Uterus (tissue), 3 donors: ENCODE measurements at regions not wholly inside any gene's neighbourhood (a gene's known extent, or its start where the extent isn't known, plus 50 kb on each side); places are given as distances from the start of the nearest gene placed in this dataset.

Experiments used
- DNase-seq, 2 donors: peaks; one replicate each; pipeline ENCODE4 v3.0.0-alpha.2; 2019 to 2020
- H3K27ac ChIP-seq, 2 donors: fragments of 200-600 bp; sonication (generic); 1 replicate in 1 of 2; 2 replicates in 1 of 2; pipeline ENCODE4 v1.5.1; 2016 to 2018
- H3K27me3 ChIP-seq, 2 donors: fragments of 200-600 bp; sonication (generic); one replicate each; pipeline ENCODE4 v1.5.1; 2018 to 2019; ENCODE audit warnings: control low read depth in 1 of 2
- H3K36me3 ChIP-seq, 2 donors: fragments of 200-600 bp; sonication (generic); one replicate each; pipeline ENCODE4 v1.5.1; 2019; ENCODE audit warnings: control low read depth in 1 of 2
- H3K4me1 ChIP-seq, 2 donors: fragments of 200-600 bp; sonication (generic); one replicate each; pipeline ENCODE4 v1.5.1; 2018 to 2019; ENCODE audit warnings: control low read depth in 1 of 2
- H3K4me3 ChIP-seq, 2 donors: fragments of 200-600 bp; sonication (generic); 1 replicate in 1 of 2; 2 replicates in 1 of 2; pipeline ENCODE4 v1.5.1; 2018 to 2019; ENCODE audit warnings: mild to moderate bottlenecking in 1 of 2
- H3K9me3 ChIP-seq, 2 donors: fragments of 200-600 bp; sonication (generic); one replicate each; pipeline ENCODE4 v1.5.1; 2019; ENCODE audit warnings: control low read depth in 1 of 2
- CTCF ChIP-seq, 4 experiments: fragments of 200-600 bp in 2 of 4; fragments of 450-650 bp in 2 of 4; sonication (generic) in 2 of 4; IDR thresholded peaks; one replicate each; pipeline ENCODE4 v1.5.1; 2016 to 2019; ENCODE audit warnings: antibody characterized with exemption in 4 of 4, mild to moderate bottlenecking in 2 of 4, moderate library complexity in 1 of 4
- POLR2A ChIP-seq, 2 donors: fragments of 450-650 bp; IDR thresholded peaks; one replicate each; pipeline ENCODE4 v1.6.1; 2016; ENCODE audit warnings: antibody characterized with exemption in 2 of 2, mild to moderate bottlenecking in 1 of 2, moderate library complexity in 1 of 2
- intact Hi-C: fragments of 100-400 bp; cut with DNase I; formaldehyde crosslinking; loops from one replicate; pipeline ENCODE4 v1.15.1; 2023; ENCODE audit warnings: low total_unique reads
- donor health status: DM: yes; HTN: yes; CAD: no.

GRCh38 chr3:102026656-102027055, 177.3 kb downstream of the NFKBIZ start:
- no peak overlapping the region for H3K27ac ChIP-seq
- no peak for TF ChIP-seq POLR2A (IDR thresholded peaks at IDR 0.05)
- no peak overlapping the region for H3K4me3 ChIP-seq
- intact Hi-C loops = no loop called here
- DNase-seq = no peak
- H3K36me3 ChIP-seq = no peaks in the 10 kb centered on the region
- no peaks in the 10 kb centered on the region for H3K27me3 ChIP-seq
- H3K9me3 ChIP-seq = no peaks in the 10 kb centered on the region
- no peaks in the 10 kb centered on the region for H3K4me1 ChIP-seq

- H3K36me3 ChIP-seq = no peaks in the 10 kb centered on the region
Measured at GRCh38 chr3:102030661-102031060, 181.3 kb downstream of the NFKBIZ start.

GRCh38 chr3:102031834-102032233, 182.5 kb downstream of the NFKBIZ start:
- H3K9me3 ChIP-seq = no peaks in the 10 kb centered on the region
- no peaks in the 10 kb centered on the region for H3K27me3 ChIP-seq
- intact Hi-C loops = no loop called here
- H3K4me1 ChIP-seq = no peaks in the 10 kb centered on the region
- no peaks in the 10 kb centered on the region for H3K36me3 ChIP-seq
- no peak for DNase-seq
- no peak overlapping the region for H3K4me3 ChIP-seq
- no peak overlapping the region for H3K27ac ChIP-seq
- TF ChIP-seq POLR2A (IDR thresholded peaks at IDR 0.05) (no peak), CTCF (IDR thresholded peaks at IDR 0.05) (no peak)

More at GRCh38 chr3:102030661-102031060, 181.3 kb downstream of the NFKBIZ start:
- intact Hi-C loops = no loop called here
- Histone ChIP-seq H3K27me3 (no peaks in the 10 kb centered on the region), H3K4me1 (no peaks in the 10 kb centered on the region), H3K9me3 (no peaks in the 10 kb centered on the region), H3K4me3 (no peak overlapping the region), H3K27ac (no peak overlapping the region)
- no peak for TF ChIP-seq POLR2A (IDR thresholded peaks at IDR 0.05)
- no peak for TF ChIP-seq CTCF (IDR thresholded peaks at IDR 0.05)
- DNase-seq = no peak

GRCh38 chr3:102032491-102033383, 183.4 kb downstream of the NFKBIZ start:
- intact Hi-C loops = no loop called here
- TF ChIP-seq POLR2A (IDR thresholded peaks at IDR 0.05) = no peak
- TF ChIP-seq CTCF (IDR thresholded peaks at IDR 0.05) = no peak
- Histone ChIP-seq H3K4me3 (no peak overlapping the region), H3K36me3 (no peaks in the 10 kb centered on the region), H3K4me1 (no peaks in the 10 kb centered on the region), H3K9me3 (no peaks in the 10 kb centered on the region), H3K27ac (no peak overlapping the region), H3K27me3 (no peaks in the 10 kb centered on the region)
- DNase-seq = no peak

- Histone ChIP-seq H3K9me3 (no peaks in the 10 kb centered on the region), H3K4me3 (no peak overlapping the region), H3K36me3 (no peaks in the 10 kb centered on the region), H3K27me3 (no peaks in the 10 kb centered on the region), H3K27ac (no peak overlapping the region), H3K4me1 (no peaks in the 10 kb centered on the region)
- no peak for DNase-seq
- intact Hi-C loops = no loop called here
- no peak for TF ChIP-seq POLR2A (IDR thresholded peaks at IDR 0.05)
- no peak for TF ChIP-seq CTCF (IDR thresholded peaks at IDR 0.05)
Measured at GRCh38 chr3:102034639-102035451, 185.5 kb downstream of the NFKBIZ start.
